ENCODE measurements at regions not wholly inside any gene's neighbourhood (a gene's known extent, or its start where the extent isn't known, plus 50 kb on each side); places are given as distances from the start of the nearest gene placed in this dataset.

- TF ChIP-seq ZNF768 (tag by site-specific recombination; IDR thresholded peaks at IDR 0.05) (no peak), SP2 (tag by site-specific recombination; IDR thresholded peaks at IDR 0.05) (no peak), ZFP37 (tag by site-specific recombination; IDR thresholded peaks at IDR 0.05) (no peak), YY1 (tag by site-specific recombination; IDR thresholded peaks at IDR 0.05) (no peak)
These were observed 222.5 kb upstream of the CACNA2D1 start for GRCh38 chr7:82665966-82666507.

Measured in HEK293 (cell line).